ENCODE measurements at regions not wholly inside any gene's neighbourhood (a gene's known extent, or its start where the extent isn't known, plus 50 kb on each side); places are given as distances from the start of the nearest gene placed in this dataset. TPM values are rescaled to one million over a fixed set of nuclear protein-coding genes. Genes with fewer than 3 reads are reported as not detected.

- TF ChIP-seq ZNF462 (CRISPR knock-in tag; IDR thresholded peaks at IDR 0.05) (no peak), ETS1 (IDR thresholded peaks at IDR 0.05) (no peak), CREB1 (CRISPR knock-in tag; IDR thresholded peaks at IDR 0.05; ENCODE audit: low read depth) (no peak), NANOG (IDR thresholded peaks at IDR 0.05; ENCODE audit: borderline replicate concordance) (no peak), CTCF (conservative IDR thresholded peaks at IDR 0.05; ENCODE audit: low read depth in 2 of 2) (no peak), STAT1 (IDR thresholded peaks at IDR 0.05; ENCODE audit: unreplicated experiment) (no peak)
Measured at GRCh38 chr11:50423208-50423607, 390.5 kb downstream of the OR4C45 start (continued).

Small RNA genes in the stretch of these regions (small RNA-seq; reads per million reads assigned to genes)
- not detected for gene AC109635.3 (ENCODE audit: low replicate concordance)

All from GM23338 (cell line).